Adrenal gland (tissue), 9 donors: ENCODE measurements at regions not wholly inside any gene's neighbourhood (a gene's known extent, or its start where the extent isn't known, plus 50 kb on each side); places are given as distances from the start of the nearest gene placed in this dataset.
A peak's percentile ranks its signal among the peaks of the same experiment; 100 is the strongest.

Source experiments
- DNase-seq, 7 donors: peaks; one replicate each; pipeline ENCODE4 v3.0.0-alpha.2; 2019 to 2020
- H3K27ac ChIP-seq, 5 donors: fragments of 200-600 bp; sonication (generic) in 4 of 5; 1 replicate in 3 of 5; 2 replicates in 2 of 5; pipeline versions ENCODE4 v1.5.1 to v1.8.0; 2016 to 2020; ENCODE audit warnings: mild to moderate bottlenecking in 1 of 5
- H3K27me3 ChIP-seq: fragments of 200-600 bp; 2 replicates; pipeline ENCODE4 v1.8.0; 2021
- H3K36me3 ChIP-seq, 2 donors: fragments of 200-600 bp; replicated peaks in 1 of 2; 1 replicate in 1 of 2; 2 replicates in 1 of 2; pipeline versions ENCODE4 v1.5.1 to v1.8.0; 2018 to 2022
- H3K4me1 ChIP-seq, 2 donors: fragments of 200-600 bp; replicated peaks in 1 of 2; 1 replicate in 1 of 2; 2 replicates in 1 of 2; pipeline versions ENCODE4 v1.5.1 to v1.8.0; 2018 to 2021
- H3K4me3 ChIP-seq, 4 donors: fragments of 200-600 bp; sonication (generic) in 3 of 4; one replicate each; pipeline ENCODE4 v1.5.1; 2016 to 2018
- H3K9me3 ChIP-seq, 3 donors: fragments of 200-600 bp; sonication (generic) in 1 of 3; replicated peaks in 1 of 3; 1 replicate in 2 of 3; 2 replicates in 1 of 3; pipeline versions ENCODE4 v1.5.1 to v1.8.0; 2016 to 2021
- POLR2A ChIP-seq, 2 donors: fragments of 450-650 bp; IDR thresholded peaks; one replicate each; pipeline ENCODE4 v1.6.1; 2017; ENCODE audit warnings: antibody characterized with exemption in 2 of 2, mild to moderate bottlenecking in 2 of 2, moderate library complexity in 1 of 2
- WGBS, 4 donors: extraction: QIAGEN DNeasy Blood & Tissue Kit in 2 of 4; methylation state at CpG; one replicate each; pipeline versions ENCODE4 v1.1.5 to v1.1.7; 2013 to 2017; 5-methylcytosine and 5-hydroxymethylcytosine counted together
- intact Hi-C, 2 donors: fragments of 100-400 bp; cut with DNase I; formaldehyde crosslinking; loops; one replicate each; pipeline versions ENCODE4 v1.14.1 to v1.15.0; 2022 to 2023
- TF ChIP-seq, protein P1 (sequence below), 6 experiments: fragments of 450-650 bp in 4 of 6; fragments of 200-600 bp in 2 of 6; sonication (generic) in 1 of 6; IDR thresholded peaks; 1 replicate in 5 of 6; 2 replicates in 1 of 6; pipeline versions ENCODE4 v1.5.1 to v1.8.0; 2016 to 2021; ENCODE audit warnings: antibody characterized with exemption in 6 of 6, mild to moderate bottlenecking in 2 of 6, moderate library complexity in 1 of 6
- donor health status: healthy with polysubstance abuse.
- donor health status: Bipolar disorder and iron deficiency.
- donor health status: DM: yes; HTN: yes; CAD: no.
- donor health status: DM: no; HTN: no; CAD: no.
- donor health status: DM: no; HTN: no; CAD: no.

- Histone ChIP-seq H3K27ac (no peak overlapping the region), H3K36me3 (no peaks in the 10 kb centered on the region), H3K27me3 (no peaks in the 10 kb centered on the region), H3K4me3 (peak overlapping the region in 1 of 4 donors; percentile 36), H3K4me1 (peaks cover 7 to 27% of the 10 kb centered on the region in 2 donors), H3K9me3 (no peaks in the 10 kb centered on the region)
- intact Hi-C loops, result no loop called here
- no peak for TF ChIP-seq POLR2A (IDR thresholded peaks at IDR 0.05)
- TF ChIP-seq, protein P1, sequence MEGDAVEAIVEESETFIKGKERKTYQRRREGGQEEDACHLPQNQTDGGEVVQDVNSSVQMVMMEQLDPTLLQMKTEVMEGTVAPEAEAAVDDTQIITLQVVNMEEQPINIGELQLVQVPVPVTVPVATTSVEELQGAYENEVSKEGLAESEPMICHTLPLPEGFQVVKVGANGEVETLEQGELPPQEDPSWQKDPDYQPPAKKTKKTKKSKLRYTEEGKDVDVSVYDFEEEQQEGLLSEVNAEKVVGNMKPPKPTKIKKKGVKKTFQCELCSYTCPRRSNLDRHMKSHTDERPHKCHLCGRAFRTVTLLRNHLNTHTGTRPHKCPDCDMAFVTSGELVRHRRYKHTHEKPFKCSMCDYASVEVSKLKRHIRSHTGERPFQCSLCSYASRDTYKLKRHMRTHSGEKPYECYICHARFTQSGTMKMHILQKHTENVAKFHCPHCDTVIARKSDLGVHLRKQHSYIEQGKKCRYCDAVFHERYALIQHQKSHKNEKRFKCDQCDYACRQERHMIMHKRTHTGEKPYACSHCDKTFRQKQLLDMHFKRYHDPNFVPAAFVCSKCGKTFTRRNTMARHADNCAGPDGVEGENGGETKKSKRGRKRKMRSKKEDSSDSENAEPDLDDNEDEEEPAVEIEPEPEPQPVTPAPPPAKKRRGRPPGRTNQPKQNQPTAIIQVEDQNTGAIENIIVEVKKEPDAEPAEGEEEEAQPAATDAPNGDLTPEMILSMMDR (IDR thresholded peaks at IDR 0.05), result no peak
- no peak for DNase-seq
- WGBS, 4 donors, result 40 to 54% (median 48%) methylated on average over 1 of the region's 1 CpG
Observed at GRCh38 chr3:106962993-106963392, 414.2 kb upstream of the CCDC54 start.

DNA sequence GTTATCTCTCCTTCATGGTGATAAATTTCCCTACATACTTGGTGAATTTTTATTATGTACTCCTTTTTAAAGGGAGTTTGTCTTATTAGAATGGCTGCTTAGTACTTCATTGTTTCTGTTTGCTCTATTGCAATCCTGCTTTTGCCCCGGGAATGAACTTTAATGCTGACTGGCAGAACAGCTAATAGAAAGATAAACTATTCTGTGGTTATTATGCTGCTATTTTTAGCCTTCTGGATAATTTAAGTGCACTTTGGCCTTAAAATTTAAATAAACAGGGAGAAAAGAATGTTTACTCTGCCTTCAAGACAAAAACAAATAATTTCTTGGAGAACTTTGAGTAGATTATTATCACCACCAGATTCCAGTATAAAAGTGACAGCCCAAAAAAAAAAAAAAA, 413.8 kb upstream of the CCDC54 start:
- intact Hi-C loops, result no loop called here

GRCh38 chr3:106965307-106965706, 411.9 kb upstream of the CCDC54 start:
- intact Hi-C loops, result no loop called here
- Histone ChIP-seq H3K27ac (no peak overlapping the region), H3K27me3 (no peaks in the 10 kb centered on the region), H3K9me3 (no peaks in the 10 kb centered on the region), H3K4me3 (no peak overlapping the region), H3K4me1 (peaks cover 7 to 27% of the 10 kb centered on the region in 2 donors), H3K36me3 (no peaks in the 10 kb centered on the region)
- DNase-seq, result peak in 2 of 7 donors; percentile 7 to 13
- WGBS, 4 donors, result 43 to 48% (median 45%) methylated on average over 3 of the region's 3 CpGs
- TF ChIP-seq, protein P1 (IDR thresholded peaks at IDR 0.05), result no peak
- TF ChIP-seq POLR2A (IDR thresholded peaks at IDR 0.05), result no peak

More for the DNA sequence above, 413.8 kb upstream of the CCDC54 start:
- H3K36me3 ChIP-seq, result no peaks in the 10 kb centered on the region
- H3K9me3 ChIP-seq, result no peaks in the 10 kb centered on the region
- peaks cover 7 to 27% of the 10 kb centered on the region in 2 donors for H3K4me1 ChIP-seq
- DNase-seq, result peak in 3 of 7 donors; percentile 7 to 23 (median 22)
- no peak overlapping the region for H3K27ac ChIP-seq
- 0 to 11% (median 5%) methylated on average over 1 of the region's 1 CpG for WGBS, 4 donors
- peak overlapping the region in 1 of 4 donors; percentile 36 for H3K4me3 ChIP-seq
- TF ChIP-seq, protein P1 (IDR thresholded peaks at IDR 0.05), result no peak
- TF ChIP-seq POLR2A (IDR thresholded peaks at IDR 0.05), result no peak
- no peaks in the 10 kb centered on the region for H3K27me3 ChIP-seq

DNA sequence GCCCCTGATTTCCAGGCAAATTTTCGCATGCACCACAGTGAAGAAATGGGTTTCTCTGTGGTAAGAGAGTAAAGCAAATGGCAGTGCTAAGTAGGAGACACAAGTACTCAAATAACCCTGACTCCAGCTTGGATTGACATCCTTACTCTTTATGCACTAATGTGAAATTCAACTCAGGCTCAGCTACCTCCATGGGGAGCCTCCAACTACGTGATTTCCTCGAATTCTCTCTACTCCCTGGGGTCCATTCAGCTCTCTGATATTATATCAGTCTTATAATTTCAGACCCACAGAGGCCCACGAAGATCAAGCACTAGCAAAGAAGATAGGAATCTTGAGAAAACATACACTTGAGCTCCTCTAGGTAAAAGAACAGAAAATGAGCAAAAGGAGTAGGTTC, 407.6 kb upstream of the CCDC54 start:
- no peak for TF ChIP-seq POLR2A (IDR thresholded peaks at IDR 0.05)
- TF ChIP-seq, protein P1 (IDR thresholded peaks at IDR 0.05), result no peak
- no peaks in the 10 kb centered on the region for H3K27me3 ChIP-seq
- H3K4me1 ChIP-seq, result peaks cover 0 to 3% of the 10 kb centered on the region in 2 donors
- H3K36me3 ChIP-seq, result no peaks in the 10 kb centered on the region
- no peaks in the 10 kb centered on the region for H3K9me3 ChIP-seq
- no peak for DNase-seq
- intact Hi-C loops, result no loop called here
- H3K4me3 ChIP-seq, result no peak overlapping the region
- WGBS, 4 donors, result 64 to 85% (median 80%) methylated on average over 4 of the region's 4 CpGs
- H3K27ac ChIP-seq, result no peak overlapping the region
